Cardiac muscle cell (in vitro differentiated cells and primary cell): ENCODE measurements at regions not wholly inside any gene's neighbourhood (a gene's known extent, or its start where the extent isn't known, plus 50 kb on each side); places are given as distances from the start of the nearest gene placed in this dataset.
A peak's percentile ranks its signal among the peaks of the same experiment; 100 is the strongest.

ENCODE experiments used
- DNase-seq, 2 donors: peaks; one replicate each; pipeline versions ENCODE4 v3.0.0 to v3.0.0-alpha.2; 2010 to 2017; ENCODE audit warnings: low read depth in 1 of 2, low spot score in 1 of 2
- H3K27ac ChIP-seq: fragments of 200-600 bp; sonication (generic); 2 replicates; pipeline ENCODE4 v1.5.1; 2016
- H3K27me3 ChIP-seq: fragments of 200-600 bp; sonication (generic); 2 replicates; pipeline ENCODE4 v1.6.0; 2016; ENCODE audit warnings: control low read depth
- H3K36me3 ChIP-seq: fragments of 200-600 bp; sonication (generic); 2 replicates; pipeline ENCODE4 v1.5.1; 2016; ENCODE audit warnings: control low read depth
- H3K4me1 ChIP-seq: fragments of 200-600 bp; sonication (generic); 2 replicates; pipeline ENCODE4 v1.8.1; 2017; ENCODE audit warnings: low read depth, mild to moderate bottlenecking, mixed run types
- H3K4me3 ChIP-seq: fragments of 200-600 bp; sonication (generic); 2 replicates; pipeline ENCODE4 v1.5.1; 2016; ENCODE audit warnings: mild to moderate bottlenecking
- H3K9me3 ChIP-seq: fragments of 200-600 bp; sonication (generic); 2 replicates; pipeline ENCODE4 v1.5.1; 2017; ENCODE audit warnings: low read depth, mild to moderate bottlenecking, control low read depth
- TF ChIP-seq, protein P1 (sequence below): IDR thresholded peaks from 2 replicates; pipeline ENCODE4 v1.5.1; 2012; ENCODE audit warnings: low read depth, mild to moderate bottlenecking, low read length

DNA sequence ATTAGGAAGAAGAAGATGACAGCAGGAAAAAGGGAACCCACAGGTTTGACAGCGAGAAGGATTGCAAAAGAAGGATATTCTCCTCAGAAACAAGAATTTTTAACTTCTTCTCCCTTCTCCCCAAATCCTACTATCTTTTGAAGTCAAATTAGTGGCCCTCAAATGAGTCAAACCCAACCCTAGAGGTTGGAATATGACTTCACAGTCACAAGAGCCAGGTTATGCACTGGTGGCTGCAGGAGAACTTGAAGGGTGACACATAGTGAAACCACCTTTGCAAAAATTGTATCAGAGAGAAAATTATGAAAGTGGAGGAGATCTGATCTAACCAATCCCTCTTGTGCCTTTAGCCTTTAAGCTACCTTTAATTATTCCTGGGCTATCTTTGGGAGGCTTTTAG, 386.2 kb upstream of the CCDC196 start:
- Histone ChIP-seq H3K27me3 (no peaks in the 10 kb centered on the region), H3K36me3 (no peaks in the 10 kb centered on the region), H3K4me3 (no peak overlapping the region), H3K27ac (no peak overlapping the region), H3K9me3 (no peaks in the 10 kb centered on the region), H3K4me1 (peaks cover 11% of the 10 kb centered on the region)
- TF ChIP-seq, protein P1, sequence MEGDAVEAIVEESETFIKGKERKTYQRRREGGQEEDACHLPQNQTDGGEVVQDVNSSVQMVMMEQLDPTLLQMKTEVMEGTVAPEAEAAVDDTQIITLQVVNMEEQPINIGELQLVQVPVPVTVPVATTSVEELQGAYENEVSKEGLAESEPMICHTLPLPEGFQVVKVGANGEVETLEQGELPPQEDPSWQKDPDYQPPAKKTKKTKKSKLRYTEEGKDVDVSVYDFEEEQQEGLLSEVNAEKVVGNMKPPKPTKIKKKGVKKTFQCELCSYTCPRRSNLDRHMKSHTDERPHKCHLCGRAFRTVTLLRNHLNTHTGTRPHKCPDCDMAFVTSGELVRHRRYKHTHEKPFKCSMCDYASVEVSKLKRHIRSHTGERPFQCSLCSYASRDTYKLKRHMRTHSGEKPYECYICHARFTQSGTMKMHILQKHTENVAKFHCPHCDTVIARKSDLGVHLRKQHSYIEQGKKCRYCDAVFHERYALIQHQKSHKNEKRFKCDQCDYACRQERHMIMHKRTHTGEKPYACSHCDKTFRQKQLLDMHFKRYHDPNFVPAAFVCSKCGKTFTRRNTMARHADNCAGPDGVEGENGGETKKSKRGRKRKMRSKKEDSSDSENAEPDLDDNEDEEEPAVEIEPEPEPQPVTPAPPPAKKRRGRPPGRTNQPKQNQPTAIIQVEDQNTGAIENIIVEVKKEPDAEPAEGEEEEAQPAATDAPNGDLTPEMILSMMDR = no peak
- no peak for DNase-seq

DNA sequence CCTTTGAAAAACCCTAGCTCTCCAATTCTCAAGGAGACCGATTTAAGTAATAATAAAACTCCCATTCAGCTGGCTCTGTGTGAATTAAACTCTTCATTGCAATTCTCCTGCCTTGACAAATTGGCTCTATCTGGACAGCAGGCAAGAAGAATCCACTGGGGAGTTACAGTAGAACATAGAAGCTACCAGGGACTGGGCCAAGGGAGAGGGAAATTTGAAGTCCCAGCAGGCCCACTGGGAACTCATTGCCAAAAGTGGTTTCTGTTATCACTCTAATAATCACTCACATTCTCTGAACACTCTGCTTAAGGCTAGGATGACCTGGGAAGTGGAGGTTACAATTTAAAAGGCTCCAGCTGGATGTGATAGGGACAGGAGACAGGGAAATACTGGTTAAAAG, 384.5 kb upstream of the CCDC196 start:
- no peaks in the 10 kb centered on the region for H3K36me3 ChIP-seq
- H3K4me1 ChIP-seq = peaks cover 9% of the 10 kb centered on the region
- DNase-seq = peak in 1 of 2 donors; percentile 21
- no peak overlapping the region for H3K4me3 ChIP-seq
- H3K27ac ChIP-seq = no peak overlapping the region
- H3K27me3 ChIP-seq = no peaks in the 10 kb centered on the region
- TF ChIP-seq, protein P1 = no peak
- H3K9me3 ChIP-seq = no peaks in the 10 kb centered on the region

DNA sequence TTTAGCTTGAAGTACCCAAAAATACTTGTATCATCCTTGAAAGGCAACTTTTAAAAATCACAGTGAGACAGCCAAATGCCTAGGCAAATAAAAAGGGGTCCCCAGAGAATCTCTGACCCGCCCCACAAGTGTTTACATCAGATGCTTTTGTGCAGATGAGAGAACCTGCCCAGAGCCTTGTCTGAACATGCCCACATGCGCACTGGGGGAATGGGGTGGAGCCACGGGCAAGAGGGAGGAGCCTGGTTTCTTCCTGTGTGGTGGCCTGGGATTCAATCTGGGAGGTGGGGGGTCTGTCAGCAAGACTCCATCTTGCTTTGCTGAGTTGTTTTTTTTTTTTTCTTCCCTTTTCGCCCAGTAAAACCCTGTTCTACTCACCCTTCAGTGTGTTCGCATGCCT, 381.7 kb upstream of the CCDC196 start:
- no peak overlapping the region for H3K27ac ChIP-seq
- H3K36me3 ChIP-seq = no peaks in the 10 kb centered on the region
- TF ChIP-seq, protein P1 = no peak
- peaks cover 8% of the 10 kb centered on the region for H3K4me1 ChIP-seq
- H3K4me3 ChIP-seq = no peak overlapping the region
- H3K27me3 ChIP-seq = no peaks in the 10 kb centered on the region
- DNase-seq = no peak
- no peaks in the 10 kb centered on the region for H3K9me3 ChIP-seq

DNA sequence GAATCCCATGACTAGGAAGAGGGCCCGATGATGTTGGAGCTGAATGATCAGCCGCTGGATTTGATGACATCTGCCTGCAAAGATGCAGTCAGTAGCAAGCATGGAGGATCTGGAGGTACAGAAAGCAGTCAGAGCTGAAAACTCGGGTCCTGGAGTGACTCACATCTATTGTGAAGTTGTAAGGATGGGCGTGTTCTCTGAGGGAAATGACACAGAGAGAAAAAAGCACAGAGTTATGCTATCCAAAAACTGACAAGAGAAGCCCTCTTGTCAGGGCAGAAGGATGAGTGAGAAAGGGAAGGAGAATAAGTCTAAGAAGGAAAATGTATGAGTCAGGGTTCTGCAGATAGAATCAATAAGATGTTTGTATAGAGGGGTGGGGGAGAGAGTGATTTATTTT, 380.4 kb upstream of the CCDC196 start:
- TF ChIP-seq, protein P1 = no peak
- peaks cover 8% of the 10 kb centered on the region for H3K4me1 ChIP-seq

DNA sequence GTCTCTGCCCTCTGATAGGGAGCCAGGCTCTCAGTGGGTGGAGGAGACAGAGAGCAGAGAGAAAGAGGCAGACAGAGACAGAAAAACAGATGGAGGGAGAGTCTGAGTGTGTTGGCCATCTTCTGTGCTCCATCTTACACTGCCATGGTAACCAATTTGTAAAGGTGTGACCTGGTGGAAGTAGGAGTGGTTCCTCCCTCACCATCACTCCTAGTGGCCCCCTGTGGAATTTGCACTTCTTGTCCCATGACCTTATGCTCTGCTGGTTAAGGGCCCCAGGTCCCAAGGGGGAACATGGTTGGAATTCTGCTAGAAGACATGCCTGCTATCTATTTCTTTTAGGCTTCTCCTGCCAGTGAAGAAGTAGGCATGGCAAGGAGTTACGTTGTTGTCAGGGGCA, 376.7 kb upstream of the CCDC196 start:
- Histone ChIP-seq H3K4me1 (peaks cover 4% of the 10 kb centered on the region), H3K27me3 (no peaks in the 10 kb centered on the region), H3K4me3 (no peak overlapping the region), H3K36me3 (no peaks in the 10 kb centered on the region), H3K9me3 (no peaks in the 10 kb centered on the region), H3K27ac (no peak overlapping the region)
- no peak for DNase-seq
- TF ChIP-seq, protein P1 = no peak

More for the DNA sequence above, 380.4 kb upstream of the CCDC196 start:
- no peaks in the 10 kb centered on the region for H3K36me3 ChIP-seq
- DNase-seq = peak in 1 of 2 donors; percentile 58
- no peaks in the 10 kb centered on the region for H3K9me3 ChIP-seq
- no peak overlapping the region for H3K4me3 ChIP-seq
- no peaks in the 10 kb centered on the region for H3K27me3 ChIP-seq
- H3K27ac ChIP-seq = no peak overlapping the region

DNA sequence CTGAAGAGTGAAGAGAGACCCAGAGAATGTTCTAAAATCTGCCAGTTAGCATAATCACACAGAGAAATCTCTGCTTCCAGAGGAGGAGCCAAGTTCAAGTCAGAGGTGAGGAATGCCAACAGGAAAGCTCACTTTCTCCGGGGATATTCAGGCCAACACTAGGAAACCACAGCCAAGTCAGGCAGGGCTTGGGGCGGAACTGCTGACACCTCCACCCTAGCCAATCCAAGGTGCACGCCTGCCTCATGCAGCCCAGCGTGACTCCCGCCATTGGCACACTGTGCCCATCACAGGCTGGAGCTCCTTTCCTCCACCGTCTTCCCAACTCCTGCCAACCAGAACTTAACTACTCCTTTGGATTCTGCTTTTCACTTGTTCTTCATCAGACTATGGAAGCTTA, 374.3 kb upstream of the CCDC196 start:
- DNase-seq = no peak
- Histone ChIP-seq H3K36me3 (no peaks in the 10 kb centered on the region), H3K27me3 (no peaks in the 10 kb centered on the region), H3K4me3 (no peak overlapping the region), H3K9me3 (no peaks in the 10 kb centered on the region), H3K4me1 (no peaks in the 10 kb centered on the region), H3K27ac (no peak overlapping the region)
- TF ChIP-seq, protein P1 = no peak
